ENCODE measurements at regions not wholly inside any gene's neighbourhood (a gene's known extent, or its start where the extent isn't known, plus 50 kb on each side); places are given as distances from the start of the nearest gene placed in this dataset.

- Histone ChIP-seq H3K4me3 (ENCODE audit: control insufficient read depth in 2 of 3, extremely low read depth in 1 of 3, insufficient read depth in 2 of 3, low read depth in 1 of 3, low read length in 3 of 3) (no peak overlapping the region), H4K20me1 (ENCODE audit: control insufficient read depth, extremely low read depth, insufficient read depth, low read length) (no peaks in the 10 kb centered on the region), H3K4me1 (ENCODE audit: control insufficient read depth, extremely low read depth, insufficient read depth, low read length) (no peaks in the 10 kb centered on the region), H3K9ac (ENCODE audit: control insufficient read depth, extremely low read depth, insufficient read depth, low read length) (no peak overlapping the region), H3K79me2 (ENCODE audit: control insufficient read depth, insufficient read depth, low read length) (no peaks in the 10 kb centered on the region), H2AFZ (ENCODE audit: control insufficient read depth, low read length) (no peak overlapping the region), H3K4me2 (ENCODE audit: control insufficient read depth, extremely low read depth, insufficient read depth, low read depth, low read length) (no peak overlapping the region), H3K27ac (ENCODE audit: control insufficient read depth, insufficient read depth, low read length) (no peak overlapping the region), H3K27me3 (ENCODE audit: control insufficient read depth, extremely low read depth, insufficient read depth, low read length) (no peaks in the 10 kb centered on the region), H3K9me1 (ENCODE audit: control insufficient read depth, extremely low read depth, insufficient read depth, low read length) (no peaks in the 10 kb centered on the region), H3K36me3 (ENCODE audit: control insufficient read depth in 2 of 2, extremely low read depth in 1 of 2, insufficient read depth in 2 of 2, low read length in 2 of 2) (no peaks in the 10 kb centered on the region), H3K9me3 (ENCODE audit: control insufficient read depth, low read depth, low read length) (no peaks in the 10 kb centered on the region)
- dilution Hi-C loops (cut with MboI; ENCODE audit: extremely low pct_ligation_motif_present, low sequenced_read_pairs) = no loop called here
- DNase-seq (ENCODE audit: low read depth, low spot score) (no peak), FAIRE-seq (no peak)
- no peak for TF ChIP-seq EZH2 (IDR thresholded peaks at IDR 0.05; ENCODE audit: low read length)
- TF ChIP-seq CTCF (optimal IDR thresholded peaks at IDR 0.05 in 1 of 3, IDR thresholded peaks at IDR 0.05 in 1 of 3, conservative IDR thresholded peaks at IDR 0.05 in 1 of 3; ENCODE audit: extremely low read depth in 1 of 3, insufficient read depth in 2 of 3, low read length in 3 of 3) = no peak
Observed at GRCh38 chr15:96969732-96970710, 639.5 kb downstream of the NR2F2 start.

GRCh38 chr15:96972201-96972600 lies 641.7 kb downstream of the NR2F2 start:
- no peaks in the 10 kb centered on the region for H3K9me1 ChIP-seq (ENCODE audit: control insufficient read depth, extremely low read depth, insufficient read depth, low read length)
- no peak overlapping the region for H3K4me3 ChIP-seq (ENCODE audit: control insufficient read depth in 2 of 3, extremely low read depth in 1 of 3, insufficient read depth in 2 of 3, low read depth in 1 of 3, low read length in 3 of 3)
- no peaks in the 10 kb centered on the region for H4K20me1 ChIP-seq (ENCODE audit: control insufficient read depth, extremely low read depth, insufficient read depth, low read length)
- H3K4me2 ChIP-seq (ENCODE audit: control insufficient read depth, extremely low read depth, insufficient read depth, low read depth, low read length) = no peak overlapping the region
- FAIRE-seq = no peak
- dilution Hi-C loops (cut with MboI; ENCODE audit: extremely low pct_ligation_motif_present, low sequenced_read_pairs) = no loop called here
- no peaks in the 10 kb centered on the region for H3K79me2 ChIP-seq (ENCODE audit: control insufficient read depth, insufficient read depth, low read length)
- no peak overlapping the region for H3K27ac ChIP-seq (ENCODE audit: control insufficient read depth, insufficient read depth, low read length)
- DNase-seq (ENCODE audit: low read depth, low spot score) = no peak
- no peak overlapping the region for H2AFZ ChIP-seq (ENCODE audit: control insufficient read depth, low read length)
- H3K27me3 ChIP-seq (ENCODE audit: control insufficient read depth, extremely low read depth, insufficient read depth, low read length) = no peaks in the 10 kb centered on the region
- H3K4me1 ChIP-seq (ENCODE audit: control insufficient read depth, extremely low read depth, insufficient read depth, low read length) = no peaks in the 10 kb centered on the region
- no peak overlapping the region for H3K9ac ChIP-seq (ENCODE audit: control insufficient read depth, extremely low read depth, insufficient read depth, low read length)
- H3K9me3 ChIP-seq (ENCODE audit: control insufficient read depth, low read depth, low read length) = no peaks in the 10 kb centered on the region
- no peak for TF ChIP-seq EZH2 (IDR thresholded peaks at IDR 0.05; ENCODE audit: low read length)
- H3K36me3 ChIP-seq (ENCODE audit: control insufficient read depth in 2 of 2, extremely low read depth in 1 of 2, insufficient read depth in 2 of 2, low read length in 2 of 2) = no peaks in the 10 kb centered on the region
